ENCODE measurements at regions not wholly inside any gene's neighbourhood (a gene's known extent, or its start where the extent isn't known, plus 50 kb on each side); places are given as distances from the start of the nearest gene placed in this dataset.
"Not testable (repeated sequence)": the region's sequence is repeated elsewhere in the genome, so short reads cannot be mapped to it uniquely, and the experiment has no call there.

DNA sequence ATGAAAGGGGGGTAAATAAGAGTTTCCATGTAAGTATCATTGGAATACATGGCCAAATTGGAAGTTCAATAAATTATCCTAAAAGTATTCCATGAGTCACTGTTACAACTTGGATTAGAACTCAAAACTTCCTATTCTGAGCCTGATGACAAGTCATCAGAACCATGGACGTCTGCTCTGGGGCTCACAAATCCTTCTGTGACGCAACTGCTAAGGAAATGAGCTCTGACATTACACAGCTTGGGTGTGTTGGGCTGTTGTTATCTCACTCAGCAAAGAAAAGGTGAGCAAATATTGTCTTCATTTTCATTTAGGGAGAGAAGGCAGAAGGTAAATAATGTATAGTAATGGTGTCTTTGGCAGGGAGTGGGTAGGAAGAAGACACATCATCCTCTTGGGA lies 214.8 kb upstream of the ADO start:
- DNase-seq (ENCODE audit: low read depth) = peak; percentile 60

- DNase-seq (ENCODE audit: low read depth) = peak; percentile 40
Measured at GRCh38 chr10:62590306-62590705, 214.2 kb upstream of the ADO start.

DNA sequence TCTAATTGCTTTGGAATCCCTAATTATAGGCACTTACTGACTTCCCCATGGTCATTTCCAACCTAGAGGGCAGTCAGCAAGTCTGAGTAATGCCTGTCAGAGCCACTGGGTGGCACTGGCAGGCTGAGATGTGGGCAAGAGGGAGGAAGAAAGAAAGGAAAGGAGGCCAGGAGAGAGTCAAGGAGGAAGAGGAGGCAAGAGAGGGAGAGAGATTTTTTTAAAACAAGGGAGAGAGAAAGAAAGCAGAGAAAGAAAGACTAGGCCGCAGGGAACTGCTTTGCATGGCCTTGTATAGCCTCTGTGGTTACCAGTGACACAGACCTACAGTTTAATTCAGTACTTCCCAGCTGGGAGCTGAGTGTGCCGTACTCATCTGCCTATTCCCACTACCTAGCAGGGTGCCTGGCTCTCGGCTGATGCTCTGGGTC lies 210.4 kb upstream of the ADO start:
- peak; percentile 53 for DNase-seq (ENCODE audit: low read depth)

GRCh38 chr10:62597226-62597625 lies 207.3 kb upstream of the ADO start:
- no peak for DNase-seq (ENCODE audit: low read depth)

DNA sequence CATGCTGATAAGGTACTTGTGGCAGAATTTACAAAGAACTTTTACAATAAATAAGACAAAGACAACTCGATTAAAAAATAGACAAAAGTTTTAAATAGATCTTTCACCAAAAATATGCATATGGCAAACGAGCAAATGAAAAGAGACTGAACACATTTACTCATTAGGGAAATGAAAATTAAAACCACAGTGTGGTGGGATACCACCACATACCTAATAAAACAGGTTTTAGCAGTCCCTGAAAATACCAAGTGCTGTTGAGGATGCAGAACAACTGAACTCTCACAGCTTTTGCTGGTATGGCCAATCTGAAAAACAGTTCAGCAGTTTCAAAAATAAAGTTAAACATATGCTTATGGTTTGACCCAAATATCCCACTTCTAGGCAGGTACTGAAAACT lies 205.4 kb upstream of the ADO start:
- DNase-seq (ENCODE audit: low read depth) = no peak

GRCh38 chr10:62606551-62606950 lies 198.0 kb upstream of the ADO start:
- DNase-seq (ENCODE audit: low read depth) = not testable (repeated sequence)

DNA sequence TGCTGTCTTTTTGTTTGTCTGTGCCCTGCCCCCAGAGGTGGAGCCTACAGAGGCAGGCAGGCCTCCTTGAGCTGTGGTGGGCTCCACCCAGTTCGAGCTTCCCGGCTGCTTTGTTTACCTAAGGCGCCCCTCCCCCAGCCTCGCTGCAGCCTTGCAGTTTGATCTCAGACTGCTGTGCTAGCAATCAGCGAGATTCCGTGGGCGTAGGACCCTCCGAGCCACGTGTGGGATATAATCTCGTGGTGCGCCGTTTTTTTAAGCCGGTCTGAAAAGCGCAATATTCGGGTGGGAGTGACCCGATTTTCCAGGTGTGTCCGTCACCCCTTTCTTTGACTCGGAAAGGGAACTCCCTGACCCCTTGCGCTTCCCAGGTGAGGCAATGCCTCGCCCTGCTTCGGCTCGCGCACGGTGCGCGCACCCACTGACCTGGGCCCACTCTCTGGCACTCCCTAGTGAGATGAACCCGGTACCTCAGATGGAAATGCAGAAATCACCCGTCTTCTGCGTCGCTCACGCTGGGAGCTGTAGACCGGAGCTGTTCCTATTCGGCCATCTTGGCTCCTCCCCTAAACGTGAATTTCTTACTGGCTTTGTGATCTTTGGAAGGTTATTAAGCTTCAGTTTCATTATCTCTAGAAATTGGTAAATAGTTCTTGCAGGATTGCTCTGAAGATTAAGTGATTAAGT lies 196.2 kb upstream of the ADO start:
- not testable (repeated sequence) for DNase-seq (ENCODE audit: low read depth)

DNA sequence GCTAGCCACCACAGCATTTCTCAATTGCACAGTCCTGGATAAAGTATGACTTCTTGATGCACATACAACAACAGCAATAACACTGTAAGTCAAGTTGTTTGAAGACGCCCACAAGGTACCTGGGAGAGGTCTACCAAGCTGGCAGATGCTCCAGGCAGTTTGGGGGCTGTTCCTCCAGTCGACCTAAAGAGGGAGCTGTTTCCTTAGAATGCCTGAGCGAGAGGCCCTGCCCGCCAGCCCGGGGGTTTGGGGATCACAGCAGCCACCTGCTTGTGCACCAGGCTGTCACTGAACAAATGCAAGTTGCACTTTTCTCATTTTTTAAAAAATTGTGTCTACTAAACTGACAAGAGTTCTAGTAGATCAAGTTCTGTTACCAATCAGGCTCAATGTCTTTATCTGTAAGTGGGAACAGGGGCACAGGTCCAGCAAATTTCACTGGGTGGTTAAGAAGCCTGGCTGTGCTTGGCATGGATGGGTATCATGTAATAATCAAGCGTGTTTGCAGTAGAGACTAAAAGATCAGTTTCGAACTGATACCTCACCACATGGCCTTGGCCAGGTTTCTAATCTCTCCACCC lies 193.8 kb upstream of the ADO start:
- DNase-seq (ENCODE audit: low read depth) = peak; percentile 45

DNA sequence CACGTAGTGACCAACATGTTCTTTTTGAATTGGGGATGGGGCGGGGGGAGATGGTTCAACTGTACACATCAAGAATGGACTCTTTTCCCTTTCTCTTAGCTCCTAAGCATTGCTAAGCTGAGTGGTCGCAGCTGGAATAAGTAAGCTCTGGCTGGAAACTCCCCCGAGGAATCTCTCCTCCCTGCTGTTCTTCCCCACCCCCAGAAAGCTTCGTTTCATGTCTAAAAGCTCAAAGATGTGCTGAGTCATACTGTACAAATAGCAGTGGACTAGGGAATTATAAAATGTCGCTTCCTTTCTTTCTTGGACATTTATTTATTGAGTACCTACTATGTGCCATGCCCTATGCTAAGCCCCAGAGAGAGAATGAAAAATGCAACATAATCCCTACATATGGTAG lies 191.1 kb upstream of the ADO start:
- DNase-seq (ENCODE audit: low read depth) = peak; percentile 54

DNA sequence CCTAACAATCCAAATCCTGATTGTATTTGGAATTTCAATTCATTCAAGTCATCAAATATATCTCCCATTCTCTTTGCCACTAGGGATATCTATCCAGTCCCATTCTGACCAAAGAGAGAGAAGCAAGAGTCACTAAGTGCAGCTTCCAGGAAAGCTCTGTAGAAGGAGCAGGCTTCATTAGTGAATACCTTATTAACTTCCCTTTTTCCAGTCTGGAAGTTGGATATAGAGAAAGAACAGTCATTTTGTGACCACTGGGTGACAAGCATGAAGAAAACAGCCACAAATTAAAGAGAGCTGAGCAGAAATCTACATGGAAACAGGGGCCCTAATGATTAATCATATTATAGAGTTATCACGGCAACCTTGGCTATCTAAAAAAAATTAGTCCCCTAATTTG lies 190.7 kb upstream of the ADO start:
- DNase-seq (ENCODE audit: low read depth) = no peak

- DNase-seq (ENCODE audit: low read depth) = peak; percentile 39
Measured at GRCh38 chr10:62614389-62615157, 189.9 kb upstream of the ADO start.

DNA sequence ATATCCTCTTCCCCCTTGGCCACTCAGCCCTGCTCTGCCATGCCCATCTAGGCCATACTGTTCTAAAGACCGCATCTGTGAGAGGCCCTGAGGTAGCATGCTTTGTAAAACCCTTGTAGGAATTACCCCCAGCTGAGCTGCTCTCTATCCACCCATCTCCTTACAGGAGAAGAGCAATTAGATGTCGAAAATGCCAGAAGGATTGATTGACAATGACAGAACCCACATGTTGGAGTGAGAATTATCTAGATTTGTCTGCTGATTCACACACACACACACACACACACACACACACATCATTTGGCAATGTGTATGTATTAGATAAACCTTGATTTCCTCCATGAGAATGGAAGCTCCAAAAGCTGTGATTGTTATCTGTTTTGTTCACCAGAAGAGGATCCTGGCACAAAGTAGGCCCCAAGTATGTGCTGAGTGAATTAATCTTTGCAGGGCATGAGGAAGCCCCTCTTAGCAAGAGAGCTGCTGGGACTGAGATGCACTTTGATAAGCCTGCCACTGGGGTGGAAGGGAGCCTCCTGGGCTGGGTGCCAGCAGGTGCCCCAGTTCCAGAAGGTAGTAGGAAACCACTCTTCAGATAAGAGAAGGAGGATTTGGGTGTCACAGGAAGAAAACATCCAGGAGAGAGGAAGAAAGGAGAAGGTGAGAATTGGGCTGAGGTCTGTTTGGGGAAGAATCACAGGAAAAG lies 187.5 kb upstream of the ADO start:
- no peak for DNase-seq (ENCODE audit: low read depth)

- DNase-seq (ENCODE audit: low read depth) = no peak
Measured at GRCh38 chr10:62617652-62618051, 186.9 kb upstream of the ADO start.

DNA sequence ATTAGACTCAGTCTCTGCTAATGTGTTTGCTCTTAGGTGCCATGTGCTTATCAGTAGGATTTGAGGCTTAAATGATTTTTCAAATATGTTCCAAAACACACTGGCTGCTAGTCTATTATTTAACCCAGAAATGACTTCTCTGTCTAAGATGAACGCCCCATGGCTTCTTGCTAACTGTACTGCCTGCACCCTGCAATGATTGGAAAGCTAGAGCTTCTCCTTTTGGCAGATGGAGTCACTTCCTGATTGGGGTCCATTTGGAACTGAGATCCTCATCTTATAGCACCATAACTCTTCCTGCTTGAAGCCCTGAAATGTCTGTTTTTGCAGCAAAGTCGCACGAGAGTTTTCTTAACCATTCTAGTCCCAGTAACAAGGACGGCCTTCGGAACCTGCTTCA lies 186.5 kb upstream of the ADO start:
- no peak for DNase-seq (ENCODE audit: low read depth)

GRCh38 chr10:62618576-62619412 lies 185.7 kb upstream of the ADO start:
- peak; percentile 43 for DNase-seq (ENCODE audit: low read depth)

GRCh38 chr10:62619413-62619738 lies 185.1 kb upstream of the ADO start:
- no peak for DNase-seq (ENCODE audit: low read depth)

DNA sequence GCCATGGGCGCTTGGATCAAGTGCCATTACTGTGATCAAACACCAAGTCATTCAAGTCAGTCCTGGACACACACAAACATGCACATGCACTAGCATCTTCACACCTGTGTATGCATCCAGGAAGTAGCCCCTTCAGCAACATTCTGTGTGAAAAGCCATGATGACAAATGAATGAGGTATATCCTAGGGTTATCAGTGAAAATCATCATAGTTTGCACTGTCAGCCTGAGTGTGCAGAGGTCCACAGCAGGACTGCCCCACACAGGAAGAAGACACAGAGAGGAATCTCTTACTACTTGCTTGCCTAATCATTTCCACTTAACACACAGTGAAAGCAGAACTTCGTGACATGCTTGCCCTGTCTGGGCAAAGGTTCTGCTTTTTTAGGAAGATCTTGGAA lies 184.0 kb upstream of the ADO start:
- no peak for DNase-seq (ENCODE audit: low read depth)

DNA sequence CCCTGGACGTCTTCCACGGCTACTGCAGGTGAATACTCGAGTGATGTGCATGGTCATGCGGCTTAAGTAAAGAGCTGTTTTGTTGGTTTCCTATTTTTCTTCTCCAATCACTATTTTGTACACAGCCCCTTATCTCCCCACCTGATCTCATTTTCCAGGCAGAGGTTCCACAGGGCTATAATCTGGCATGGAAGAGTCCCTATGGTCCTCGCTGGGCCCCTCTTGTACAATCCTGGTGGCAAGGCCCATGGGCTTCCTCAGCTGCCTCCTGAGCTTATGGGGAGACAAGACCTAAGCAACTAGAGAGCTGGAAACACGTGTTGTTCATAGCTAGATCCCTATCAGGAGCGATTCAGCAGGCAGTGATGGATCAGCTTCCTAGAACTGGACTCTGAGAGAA lies 181.3 kb upstream of the ADO start:
- DNase-seq (ENCODE audit: low read depth) = no peak

- DNase-seq (ENCODE audit: low read depth) = no peak
Measured at GRCh38 chr10:62625484-62625883, 179.0 kb upstream of the ADO start.

DNA sequence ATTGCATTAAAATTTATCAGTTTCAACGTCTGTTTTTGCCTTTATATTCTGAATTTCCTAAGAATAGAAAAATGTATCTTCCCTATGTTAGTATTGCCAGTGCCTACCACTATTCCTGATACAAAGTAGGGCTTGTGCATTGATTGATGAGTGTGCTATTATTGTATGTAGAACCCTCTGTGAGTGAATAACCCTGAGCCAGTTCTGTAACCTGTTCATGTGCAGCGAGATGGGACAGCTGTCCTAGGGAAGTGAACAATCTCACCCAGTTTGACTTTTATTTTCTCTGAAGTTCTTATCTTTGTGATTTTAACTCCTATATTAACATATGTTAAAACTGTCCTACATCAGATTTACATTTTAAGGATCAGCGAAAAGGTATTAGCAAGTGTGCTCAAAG lies 178.4 kb upstream of the ADO start:
- DNase-seq (ENCODE audit: low read depth) = no peak

- DNase-seq (ENCODE audit: low read depth) = peak; percentile 39
Measured at GRCh38 chr10:62626817-62627216, 177.7 kb upstream of the ADO start.

DNA sequence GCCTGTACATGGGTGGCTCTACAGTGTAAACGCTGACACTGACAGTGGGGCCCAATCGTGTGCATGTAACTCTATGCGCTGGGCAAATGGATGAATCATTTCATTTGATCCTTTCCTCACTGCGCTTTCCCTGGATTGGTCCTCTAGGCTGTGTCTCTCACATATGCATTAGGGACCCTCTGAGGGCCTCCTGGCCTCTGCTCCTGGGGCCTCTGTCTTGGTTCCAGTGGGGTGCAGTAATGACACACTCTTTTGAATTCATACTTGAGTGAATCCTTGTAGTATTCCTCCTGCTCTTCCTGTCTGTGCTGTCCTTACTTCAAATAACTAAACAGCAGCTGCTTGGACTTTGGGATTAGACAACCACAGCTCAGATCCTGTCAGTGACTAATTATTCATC lies 176.5 kb upstream of the ADO start:
- DNase-seq (ENCODE audit: low read depth) = no peak
